Tibial nerve (tissue), 4 donors: ENCODE measurements at regions not wholly inside any gene's neighbourhood (a gene's known extent, or its start where the extent isn't known, plus 50 kb on each side); places are given as distances from the start of the nearest gene placed in this dataset.

Experiments used
- CTCF ChIP-seq, 5 experiments: fragments of 200-600 bp in 3 of 5; fragments of 450-650 bp in 2 of 5; sonication (generic) in 3 of 5; IDR thresholded peaks; one replicate each; pipeline ENCODE4 v1.5.1; 2016 to 2019; ENCODE audit warnings: antibody characterized with exemption in 5 of 5, mild to moderate bottlenecking in 3 of 5, moderate library complexity in 2 of 5
- EP300 ChIP-seq, 2 donors: sonication (generic); formaldehyde crosslinking; IDR thresholded peaks; one replicate each; pipeline ENCODE4 v1.6.1; 2017; ENCODE audit warnings: antibody characterized with exemption in 2 of 2, mild to moderate bottlenecking in 1 of 2

GRCh38 chr2:51791496-51791895, 759.6 kb upstream of the NRXN1 start:
- no peak for TF ChIP-seq CTCF (IDR thresholded peaks at IDR 0.05)
- TF ChIP-seq EP300 (IDR thresholded peaks at IDR 0.05) = no peak
